HG03520 (cell line): ENCODE measurements at regions not wholly inside any gene's neighbourhood (a gene's known extent, or its start where the extent isn't known, plus 50 kb on each side); places are given as distances from the start of the nearest gene placed in this dataset.

ENCODE experiments used
- ATAC-seq: cut with Tn5 transposase; IDR thresholded peaks from one replicate; pipeline ENCODE4 v1.9.1; 2021; ENCODE audit warnings: mild to moderate bottlenecking, moderate library complexity; ENCODE audit not compliant: unreplicated experiment

GRCh38 chr20:58139849-58140786, 88.3 kb downstream of the ANKRD60 start:
- no peak for ATAC-seq

GRCh38 chr20:58138395-58138794, 90.1 kb downstream of the ANKRD60 start:
- ATAC-seq, result no peak

- no peak for ATAC-seq
Measured at GRCh38 chr20:58137651-58138265, 90.7 kb downstream of the ANKRD60 start.

- no peak for ATAC-seq
Measured at GRCh38 chr20:58137236-58137635, 91.2 kb downstream of the ANKRD60 start.

- ATAC-seq, result no peak
Measured at GRCh38 chr20:58136149-58136484, 92.3 kb downstream of the ANKRD60 start.

- no peak for ATAC-seq
Measured at GRCh38 chr20:58135441-58136148, 92.9 kb downstream of the ANKRD60 start.

- ATAC-seq, result no peak
Measured at GRCh38 chr20:58133020-58133808, 95.2 kb downstream of the ANKRD60 start.

- ATAC-seq, result no peak
Measured at GRCh38 chr20:58131551-58132142, 96.8 kb downstream of the ANKRD60 start.

GRCh38 chr20:58131151-58131550, 97.3 kb downstream of the ANKRD60 start:
- no peak for ATAC-seq

GRCh38 chr20:58130581-58130980, 97.9 kb downstream of the ANKRD60 start:
- no peak for ATAC-seq

GRCh38 chr20:58130156-58130555, 98.3 kb downstream of the ANKRD60 start:
- no peak for ATAC-seq

- ATAC-seq, result no peak
Measured at GRCh38 chr20:58129721-58130151, 98.7 kb downstream of the ANKRD60 start.

GRCh38 chr20:58128635-58129625, 99.5 kb downstream of the ANKRD60 start:
- ATAC-seq, result no peak

GRCh38 chr20:58127701-58128111, 100.7 kb downstream of the ANKRD60 start:
- no peak for ATAC-seq

- no peak for ATAC-seq
Measured at GRCh38 chr20:58125726-58126125, 102.7 kb downstream of the ANKRD60 start.

GRCh38 chr20:58117944-58118343, 110.5 kb downstream of the ANKRD60 start:
- no peak for ATAC-seq

GRCh38 chr20:58116505-58116904, 111.9 kb downstream of the ANKRD60 start:
- no peak for ATAC-seq

- no peak for ATAC-seq
Measured at GRCh38 chr20:58113716-58114115, 114.7 kb downstream of the ANKRD60 start.
